LNCAP (cell line): ENCODE measurements at regions not wholly inside any gene's neighbourhood (a gene's known extent, or its start where the extent isn't known, plus 50 kb on each side); places are given as distances from the start of the nearest gene placed in this dataset.

Experiments used
- TF ChIP-seq, protein P1 (sequence below): fragments of 450-650 bp; IDR thresholded peaks from 2 replicates; pipeline ENCODE4 v1.5.1; 2017; ENCODE audit warnings: mild to moderate bottlenecking

DNA sequence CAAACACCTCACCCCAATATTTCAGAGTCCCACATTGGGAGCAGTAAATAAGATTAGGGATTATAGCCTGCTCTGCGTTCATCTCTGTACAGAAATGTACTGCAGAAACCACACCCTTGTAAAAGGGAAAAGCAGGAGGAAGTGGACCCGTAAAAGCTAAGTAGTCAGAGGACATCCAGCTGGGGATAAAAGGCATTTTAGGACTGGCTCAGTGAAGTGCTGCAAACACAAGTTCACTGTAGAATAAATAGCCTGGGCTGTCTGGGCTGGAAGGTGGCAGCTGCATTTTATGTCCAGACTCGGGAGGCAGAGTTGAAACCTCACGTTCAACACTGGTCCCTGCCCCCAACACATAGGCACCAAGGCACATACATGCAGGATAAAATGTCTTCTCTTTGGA, 178.7 kb upstream of the FAT1 start:
- TF ChIP-seq, protein P1, sequence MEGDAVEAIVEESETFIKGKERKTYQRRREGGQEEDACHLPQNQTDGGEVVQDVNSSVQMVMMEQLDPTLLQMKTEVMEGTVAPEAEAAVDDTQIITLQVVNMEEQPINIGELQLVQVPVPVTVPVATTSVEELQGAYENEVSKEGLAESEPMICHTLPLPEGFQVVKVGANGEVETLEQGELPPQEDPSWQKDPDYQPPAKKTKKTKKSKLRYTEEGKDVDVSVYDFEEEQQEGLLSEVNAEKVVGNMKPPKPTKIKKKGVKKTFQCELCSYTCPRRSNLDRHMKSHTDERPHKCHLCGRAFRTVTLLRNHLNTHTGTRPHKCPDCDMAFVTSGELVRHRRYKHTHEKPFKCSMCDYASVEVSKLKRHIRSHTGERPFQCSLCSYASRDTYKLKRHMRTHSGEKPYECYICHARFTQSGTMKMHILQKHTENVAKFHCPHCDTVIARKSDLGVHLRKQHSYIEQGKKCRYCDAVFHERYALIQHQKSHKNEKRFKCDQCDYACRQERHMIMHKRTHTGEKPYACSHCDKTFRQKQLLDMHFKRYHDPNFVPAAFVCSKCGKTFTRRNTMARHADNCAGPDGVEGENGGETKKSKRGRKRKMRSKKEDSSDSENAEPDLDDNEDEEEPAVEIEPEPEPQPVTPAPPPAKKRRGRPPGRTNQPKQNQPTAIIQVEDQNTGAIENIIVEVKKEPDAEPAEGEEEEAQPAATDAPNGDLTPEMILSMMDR: no peak

DNA sequence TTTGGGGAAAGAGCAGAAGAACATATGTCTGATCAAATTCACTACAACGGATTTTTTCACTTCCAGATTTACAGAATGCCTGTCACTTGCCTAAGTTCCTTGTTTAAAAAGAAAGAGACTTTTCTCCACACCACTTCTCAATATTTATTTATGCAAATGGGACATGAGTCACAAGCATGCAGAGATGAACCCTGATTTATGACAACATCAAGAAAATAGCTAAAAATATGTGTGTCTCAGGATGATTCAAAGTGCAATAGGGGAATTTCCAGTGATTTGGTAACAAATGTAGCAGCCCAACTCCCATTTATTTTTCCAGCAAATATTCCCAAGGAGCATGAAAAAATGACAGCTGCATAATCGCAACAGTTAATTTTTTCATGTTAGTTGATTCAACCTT, 180.4 kb upstream of the FAT1 start:
- TF ChIP-seq, protein P1: no peak

DNA sequence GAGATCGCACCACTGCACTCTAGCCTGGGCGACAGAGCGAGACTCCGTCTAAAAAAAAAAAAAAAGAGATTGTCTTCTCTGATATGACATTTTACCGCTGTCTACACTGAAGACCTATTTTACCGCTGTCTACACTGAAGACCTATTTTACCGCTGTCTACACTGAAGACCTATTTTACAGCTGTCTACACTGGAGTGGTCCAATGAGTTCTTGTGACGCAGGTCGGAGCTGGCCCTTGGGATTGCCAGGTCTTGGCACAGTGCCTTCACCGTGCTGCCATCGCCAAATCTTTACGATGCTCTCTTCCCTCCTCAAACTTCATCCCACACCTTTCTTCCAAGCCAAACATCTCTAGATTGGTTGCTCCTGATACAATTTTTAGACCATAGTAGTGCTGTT, 183.1 kb upstream of the FAT1 start:
- TF ChIP-seq, protein P1: no peak

DNA sequence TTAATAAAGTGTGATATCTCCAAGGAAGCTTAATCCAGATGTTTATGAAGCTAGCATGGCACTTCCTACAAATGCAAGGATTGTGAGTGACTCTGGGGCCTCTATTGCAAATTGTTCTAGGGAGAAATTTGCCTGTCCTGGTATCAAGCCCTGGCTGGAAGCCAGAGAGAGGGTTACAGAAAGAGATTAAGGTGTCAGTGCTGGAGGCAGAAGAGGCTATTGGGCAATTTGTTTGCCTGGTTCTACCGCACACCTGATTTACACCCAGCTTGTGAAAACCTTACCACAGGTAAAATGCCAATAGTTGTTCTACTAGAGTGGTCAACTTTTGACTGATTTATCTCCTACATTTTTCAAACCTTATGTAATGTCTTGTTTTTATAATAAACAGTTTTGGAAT, 186.7 kb upstream of the FAT1 start:
- TF ChIP-seq, protein P1: no peak

DNA sequence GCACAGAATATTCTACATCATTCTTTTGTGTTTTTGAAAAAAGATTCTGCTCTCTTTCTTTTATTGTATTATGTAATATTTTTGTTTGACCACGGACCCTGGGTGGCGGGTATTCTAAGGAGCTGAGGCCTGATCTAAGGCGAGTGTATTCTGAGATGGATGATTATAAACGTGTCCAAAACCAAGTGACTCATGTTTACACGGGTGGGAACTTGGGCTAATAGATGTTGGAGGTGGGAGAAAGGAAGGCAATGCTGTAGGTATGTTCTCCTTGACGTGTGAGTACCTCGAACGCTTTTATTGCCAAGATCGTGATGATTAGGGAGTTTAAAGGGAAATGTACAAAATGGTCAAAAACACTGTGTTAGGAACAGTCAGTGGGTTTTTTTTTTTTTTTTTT, 188.9 kb upstream of the FAT1 start:
- TF ChIP-seq, protein P1: no peak

DNA sequence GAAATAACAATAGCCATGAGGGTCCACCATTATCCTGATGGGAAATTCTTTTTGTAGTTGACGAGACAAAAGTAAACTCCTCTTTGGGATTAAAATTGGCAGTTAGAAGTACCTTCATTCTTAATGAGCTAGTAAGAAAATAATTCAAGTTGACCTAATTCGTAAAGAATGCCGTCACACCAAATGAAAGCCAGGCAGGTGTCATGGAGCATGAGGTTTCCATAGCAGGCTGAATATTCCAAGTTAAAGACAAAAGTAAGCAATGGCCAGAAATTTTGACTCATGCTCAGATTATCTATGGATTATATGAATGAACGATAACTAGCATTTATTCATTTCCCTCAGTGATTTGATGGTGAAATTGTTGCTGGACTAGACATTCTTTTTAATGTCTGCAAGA, 192.2 kb upstream of the FAT1 start:
- TF ChIP-seq, protein P1: no peak

DNA sequence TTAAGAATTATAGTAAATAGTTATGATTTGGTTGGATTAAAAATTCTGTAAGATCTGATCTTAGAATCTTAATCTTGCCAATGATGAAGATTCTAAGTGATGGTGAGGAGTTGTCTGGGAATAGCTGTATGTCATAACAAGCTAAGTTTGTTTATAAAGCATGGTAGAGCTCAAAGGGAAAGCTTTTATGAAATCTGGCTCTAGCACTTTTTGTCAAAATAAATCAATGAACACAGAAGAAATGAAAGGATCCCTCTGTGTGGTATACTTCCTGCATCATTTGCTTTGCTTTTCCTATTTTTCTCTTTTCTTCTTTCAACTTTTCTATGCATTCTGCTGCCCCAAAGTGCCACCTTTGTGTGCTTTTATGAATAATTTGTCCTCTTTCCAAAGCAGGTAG, 193.5 kb upstream of the FAT1 start:
- TF ChIP-seq, protein P1: no peak

DNA sequence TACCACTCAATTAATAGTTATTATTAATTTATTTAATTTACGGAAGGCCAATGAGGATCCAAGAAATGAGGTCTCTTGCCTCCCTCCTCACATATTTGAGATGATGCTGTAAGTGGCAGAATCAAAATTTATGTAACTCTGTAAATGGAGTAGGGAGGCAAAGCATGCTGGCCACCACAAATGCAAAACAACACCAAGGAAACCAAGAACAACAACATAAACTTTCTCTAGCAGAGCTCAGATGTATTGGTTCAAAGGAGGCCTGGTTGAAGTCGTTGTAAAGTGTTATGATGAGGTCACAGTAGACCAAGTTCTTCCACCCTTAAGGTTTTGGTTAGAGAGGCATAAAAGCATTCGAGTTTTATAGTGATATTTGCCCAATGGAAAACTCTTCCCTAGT, 194.8 kb upstream of the FAT1 start:
- TF ChIP-seq, protein P1: no peak
